GM12891 (cell line): ENCODE measurements at regions not wholly inside any gene's neighbourhood (a gene's known extent, or its start where the extent isn't known, plus 50 kb on each side); places are given as distances from the start of the nearest gene placed in this dataset.

ENCODE experiments used
- POLR2A ChIP-seq: IDR thresholded peaks from 2 replicates; pipeline ENCODE4 v1.6.1; 2011; ENCODE audit warnings: low read depth, low read length, control low read depth
- POLR2AphosphoS5 ChIP-seq: IDR thresholded peaks from 2 replicates; pipeline ENCODE4 v1.6.1; 2011; ENCODE audit warnings: low read depth, low read length, control low read depth

DNA sequence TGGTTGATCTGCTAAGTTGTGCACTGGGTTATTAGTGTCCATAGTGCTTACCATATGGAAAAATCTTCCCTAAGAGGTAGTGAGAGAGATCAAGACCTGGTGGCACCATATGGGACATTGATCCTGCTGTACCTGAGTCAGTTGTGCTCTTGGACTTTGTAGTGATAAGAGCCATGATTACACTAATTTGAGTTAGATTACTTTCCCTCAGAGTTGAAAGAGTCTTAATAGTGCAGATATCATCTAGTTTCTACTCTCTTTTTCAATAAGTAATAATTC is 114.2 kb downstream of the KCNE4 start:
- no peak for TF ChIP-seq POLR2A
- TF ChIP-seq POLR2AphosphoS5, result no peak
